Right lobe of liver (tissue), 4 donors: ENCODE measurements at regions not wholly inside any gene's neighbourhood (a gene's known extent, or its start where the extent isn't known, plus 50 kb on each side); places are given as distances from the start of the nearest gene placed in this dataset.

Source experiments
- CTCF ChIP-seq, 4 donors: fragments of 200-600 bp in 3 of 4; fragments of 450-650 bp in 1 of 4; IDR thresholded peaks; one replicate each; pipeline versions ENCODE4 v1.5.1 to v1.8.0; 2016 to 2022; ENCODE audit warnings: antibody characterized with exemption in 4 of 4, mild to moderate bottlenecking in 2 of 4
- POLR2A ChIP-seq: fragments of 450-650 bp; IDR thresholded peaks from one replicate; pipeline ENCODE4 v1.6.1; 2017; ENCODE audit warnings: antibody characterized with exemption, mild to moderate bottlenecking
- donor health status: DM: no; HTN: no; CAD: no.
- donor health status: DM: no; HTN: no; CAD: no.
- donor health status: DM: no; HTN: yes; CAD: no.

- no peak for TF ChIP-seq CTCF (IDR thresholded peaks at IDR 0.05)
- no peak for TF ChIP-seq POLR2A
Observed at GRCh38 chr7:85703251-85704010, 516.6 kb upstream of the SEMA3D start.
